CD4-positive, alpha-beta T cell treated with Interleukin-17A for 4 hours (primary cell): ENCODE measurements at regions not wholly inside any gene's neighbourhood (a gene's known extent, or its start where the extent isn't known, plus 50 kb on each side); places are given as distances from the start of the nearest gene placed in this dataset.

Experiments
- DNase-seq: peaks from one replicate; pipeline ENCODE4 v3.0.0-alpha.2; 2020; ENCODE audit warnings: mixed read lengths

DNA sequence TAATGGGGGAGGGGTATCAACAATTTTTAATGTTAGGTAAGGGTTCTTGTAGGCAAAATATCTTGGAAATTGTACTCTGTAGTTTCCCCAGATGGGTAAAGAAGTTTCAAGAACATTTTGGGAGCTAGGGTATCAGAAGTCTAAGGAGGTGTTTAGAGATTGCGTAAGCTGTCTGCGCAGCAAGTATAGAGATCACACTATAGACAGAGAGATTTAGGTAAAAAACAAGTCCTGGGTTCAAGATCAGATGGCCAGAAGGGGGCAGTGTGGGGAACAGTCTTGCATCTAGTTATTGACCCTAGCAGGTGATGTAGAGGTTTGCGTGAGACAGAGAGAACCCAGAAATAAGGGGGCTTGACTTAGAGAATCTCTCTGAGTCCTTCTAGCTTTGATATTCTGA is 80.8 kb downstream of the S1PR1 start:
- DNase-seq, result peak; percentile 26

DNA sequence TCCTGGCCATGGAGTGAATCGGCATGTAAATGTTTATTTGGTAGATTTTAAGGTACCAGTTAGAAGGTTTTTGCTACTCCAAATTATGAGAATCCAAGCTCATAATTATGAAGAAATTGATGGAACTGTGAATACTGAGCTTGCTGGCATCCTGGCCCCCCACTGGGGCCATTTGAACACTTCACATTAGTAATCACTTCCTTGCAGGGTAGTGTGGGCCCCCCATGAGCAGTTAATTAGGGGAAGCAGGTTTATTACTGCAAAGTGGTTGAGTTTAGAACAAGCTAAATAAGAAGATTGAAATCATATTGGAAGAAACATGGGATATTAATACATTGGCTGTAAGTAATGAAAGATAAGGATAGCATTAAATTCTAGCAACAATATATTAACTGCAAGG is 86.7 kb downstream of the S1PR1 start:
- DNase-seq, result no peak

DNA sequence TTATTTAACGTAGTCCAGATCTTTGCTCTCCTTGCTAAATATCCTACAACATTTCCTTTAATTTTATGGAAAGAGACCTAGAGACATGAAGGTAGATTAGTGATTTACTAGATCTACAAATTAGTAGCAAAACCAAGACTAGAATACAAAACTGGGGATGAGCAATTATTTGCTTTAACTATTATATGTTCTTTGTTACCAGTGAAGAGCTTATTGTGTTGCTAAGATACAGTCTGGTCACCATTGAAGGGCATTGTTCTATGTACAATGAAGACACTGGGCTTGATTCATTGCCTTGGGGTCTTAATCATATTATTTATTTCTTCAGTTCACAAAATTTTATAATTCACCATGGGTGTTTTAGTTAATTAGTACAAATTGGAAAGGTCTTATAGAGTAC is 88.3 kb downstream of the S1PR1 start:
- DNase-seq, result no peak

DNA sequence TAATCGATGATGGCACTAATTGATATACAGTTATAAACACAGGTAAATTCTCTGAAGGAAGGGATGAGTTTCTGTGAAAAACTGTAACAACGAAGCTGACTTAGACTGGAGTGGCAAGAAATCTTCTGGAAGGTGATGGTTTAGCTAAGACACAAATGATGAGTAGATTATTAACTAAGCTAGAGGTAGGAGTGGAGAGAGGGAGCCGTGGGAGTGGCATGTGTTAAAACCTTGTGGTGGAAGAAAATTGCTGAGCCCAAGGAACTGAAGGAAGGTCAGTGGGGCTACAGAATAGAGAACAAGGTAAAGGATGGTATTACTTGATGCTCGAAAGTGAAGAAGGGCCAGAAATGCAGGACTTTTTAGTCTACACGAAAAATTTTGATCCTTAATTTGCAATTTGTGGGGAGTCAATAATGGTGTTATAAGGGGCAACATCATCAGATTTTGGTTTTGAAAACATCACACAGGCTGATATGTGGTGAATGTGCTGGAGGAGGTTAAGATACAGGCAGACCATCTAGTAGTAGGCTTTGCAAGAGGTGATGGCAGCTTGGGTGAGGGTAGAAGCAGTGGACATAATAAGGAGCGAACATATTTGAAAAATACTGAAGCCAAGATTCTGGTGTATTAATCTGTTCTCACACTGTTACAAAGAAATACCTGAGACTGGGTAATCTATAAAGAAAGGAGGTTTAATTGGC is 93.8 kb downstream of the S1PR1 start:
- DNase-seq, result no peak

DNA sequence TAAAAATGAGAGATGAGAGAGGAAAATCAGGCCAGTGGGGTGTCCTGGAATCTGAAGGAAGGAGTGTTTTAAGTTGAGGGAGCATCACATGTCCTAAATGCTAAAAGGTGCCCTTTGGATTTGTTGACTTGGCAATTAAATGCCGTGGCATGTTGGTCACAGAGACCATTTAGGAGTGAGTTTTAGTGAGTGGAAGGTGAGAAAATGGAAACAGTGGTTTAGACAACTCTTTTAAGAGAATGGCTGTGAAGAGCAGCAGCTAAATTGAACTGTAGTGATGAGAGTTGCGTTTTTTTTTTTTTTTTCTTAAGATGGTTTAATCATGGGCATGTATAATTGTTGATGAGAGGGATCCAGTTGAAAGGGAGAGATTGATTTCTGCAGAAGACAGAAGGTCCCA is 95.0 kb downstream of the S1PR1 start:
- DNase-seq, result no peak

DNA sequence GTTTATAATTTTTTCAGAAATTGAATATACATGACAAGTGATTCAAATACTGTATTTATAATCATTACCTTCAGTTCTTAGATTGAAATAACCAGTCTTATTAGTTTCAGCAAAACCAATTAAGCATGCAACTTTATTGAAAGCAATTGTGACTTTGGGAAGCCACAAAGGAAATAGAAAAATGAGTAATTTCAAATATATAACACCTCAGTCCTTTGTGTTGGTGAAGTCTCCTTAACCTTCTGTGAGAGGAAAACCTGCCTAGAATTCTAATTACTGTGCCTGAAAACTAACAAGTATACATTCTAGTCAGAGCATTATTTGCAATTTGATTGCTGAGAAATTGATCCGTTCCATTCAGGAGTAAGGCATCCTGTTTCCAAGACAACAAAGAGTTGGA is 95.8 kb downstream of the S1PR1 start:
- DNase-seq, result no peak

DNA sequence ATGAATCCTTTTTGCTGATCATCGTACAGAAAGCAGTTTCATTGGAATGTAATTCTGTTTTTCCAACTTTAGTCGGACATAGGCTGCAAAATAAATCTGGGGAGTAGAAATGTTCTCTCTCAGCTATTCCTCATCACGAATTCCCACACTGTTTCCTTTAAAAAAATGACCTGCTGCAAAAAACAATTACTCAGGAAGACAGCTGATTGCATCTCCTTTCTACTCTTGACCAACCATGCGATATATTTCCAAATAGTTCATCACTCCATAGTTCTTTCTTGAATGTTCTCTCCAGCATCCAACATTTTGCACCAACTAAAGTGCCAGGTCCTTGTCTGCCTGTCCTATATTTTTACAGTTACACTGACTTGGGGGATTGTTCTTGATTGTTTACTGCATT is 96.4 kb downstream of the S1PR1 start:
- DNase-seq, result no peak

DNA sequence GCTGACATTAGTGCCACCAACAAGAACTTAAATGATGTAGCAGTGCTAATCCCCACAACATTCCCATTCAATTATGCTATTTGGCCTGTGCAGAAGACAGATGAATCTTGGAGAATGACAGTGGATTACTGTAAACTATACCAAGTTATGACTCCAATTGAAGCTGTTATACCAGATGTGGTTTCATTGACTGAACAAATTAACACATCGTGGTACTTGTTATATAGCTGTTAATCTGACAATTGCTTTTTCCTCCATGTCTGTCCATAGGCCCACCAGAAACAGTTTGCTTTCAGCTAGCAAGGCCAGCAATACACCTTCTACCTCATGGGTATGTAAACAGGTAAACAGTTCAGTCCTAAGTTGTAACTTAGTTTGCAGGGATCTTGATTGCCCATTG is 101.1 kb downstream of the S1PR1 start:
- DNase-seq, result no peak

DNA sequence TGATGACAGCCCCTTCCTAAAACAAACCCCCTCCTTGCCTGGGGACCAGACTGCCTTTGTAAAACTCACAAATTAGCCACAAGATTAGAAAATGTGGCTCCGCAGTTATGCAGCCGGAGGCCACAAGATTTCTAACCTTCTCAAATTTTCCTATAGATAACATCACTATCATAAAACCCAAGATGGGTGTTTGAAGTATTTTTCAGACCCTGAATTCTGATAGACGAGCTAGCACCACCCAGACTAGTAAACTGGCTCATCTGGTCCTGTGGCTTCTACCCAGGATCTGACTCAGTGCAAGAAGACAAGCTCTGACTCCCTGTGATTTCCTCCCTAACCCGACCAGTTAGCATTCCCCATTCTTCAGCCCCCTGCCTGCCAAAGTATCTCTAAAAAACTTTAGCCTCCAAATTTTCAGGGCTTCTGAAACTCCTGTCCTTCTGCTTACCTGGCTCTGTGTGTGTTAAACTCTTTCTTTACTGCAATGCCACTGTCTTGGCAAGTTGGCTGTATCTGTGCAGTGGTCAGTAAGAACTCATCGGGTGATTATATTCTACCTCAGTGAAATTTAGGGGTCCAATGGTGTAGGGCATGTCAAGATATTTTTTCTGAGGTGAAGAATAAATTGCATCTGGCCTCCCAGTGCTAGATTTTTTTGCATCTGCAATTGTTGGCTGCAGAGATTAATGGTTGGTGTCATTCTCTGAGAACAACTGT is 102.1 kb downstream of the S1PR1 start:
- DNase-seq, result peak; percentile 21

DNA sequence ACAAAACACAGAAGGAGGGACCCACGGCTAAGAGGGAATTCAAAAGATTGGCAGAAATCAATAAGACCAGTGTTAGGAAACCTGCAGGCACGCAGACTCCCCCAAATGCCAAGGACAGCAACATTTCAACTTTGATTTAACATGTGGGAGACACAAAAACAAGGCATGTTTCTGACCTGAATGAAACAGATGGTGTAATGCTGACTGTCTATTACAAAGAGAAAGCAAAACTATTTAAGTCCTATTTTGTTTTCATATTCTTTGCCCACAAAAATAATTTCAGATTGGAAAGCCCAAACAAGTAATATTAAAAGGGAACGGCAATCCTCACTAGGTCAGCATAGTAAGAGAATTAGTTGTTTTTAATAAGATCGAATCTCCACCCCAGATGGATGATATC is 107.9 kb downstream of the S1PR1 start:
- DNase-seq, result no peak

DNA sequence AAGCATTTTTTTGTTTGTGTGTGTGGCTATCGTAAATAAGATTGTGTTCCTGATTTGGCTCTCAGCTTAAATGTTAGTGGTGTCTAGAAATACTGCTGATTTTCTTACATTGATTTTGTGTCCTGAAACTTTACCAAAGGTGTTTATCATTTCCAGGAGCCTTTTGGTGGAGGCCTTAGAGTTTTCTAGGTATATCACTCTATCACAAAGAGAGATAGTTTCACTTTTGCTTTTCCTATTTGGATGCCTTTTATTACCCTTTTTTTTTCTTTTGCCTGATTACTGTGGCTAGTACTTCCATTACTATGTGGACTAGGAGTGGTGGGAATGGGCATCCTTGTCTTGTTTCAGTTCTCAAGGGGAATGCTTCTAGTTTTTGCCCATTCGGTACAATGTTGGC is 109.6 kb downstream of the S1PR1 start:
- DNase-seq, result no peak

DNA sequence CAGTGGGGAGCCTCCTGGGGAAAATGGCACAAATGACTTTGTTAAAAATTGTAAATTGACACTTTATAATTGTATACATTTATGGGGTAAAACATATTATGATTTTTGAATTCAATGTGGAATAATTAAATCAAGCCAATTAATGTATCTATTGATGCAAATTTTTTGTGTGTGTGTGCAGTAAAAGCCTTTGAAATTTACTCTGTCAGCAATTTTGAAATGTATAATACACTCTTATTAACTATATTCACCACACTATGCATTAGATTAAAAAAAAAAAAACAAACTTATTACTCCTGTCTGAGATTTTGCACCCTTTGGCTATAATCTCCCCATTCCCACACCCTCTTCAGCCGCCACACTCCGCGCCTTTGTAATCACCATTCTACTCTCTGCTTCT is 119.2 kb downstream of the S1PR1 start:
- DNase-seq, result no peak

DNA sequence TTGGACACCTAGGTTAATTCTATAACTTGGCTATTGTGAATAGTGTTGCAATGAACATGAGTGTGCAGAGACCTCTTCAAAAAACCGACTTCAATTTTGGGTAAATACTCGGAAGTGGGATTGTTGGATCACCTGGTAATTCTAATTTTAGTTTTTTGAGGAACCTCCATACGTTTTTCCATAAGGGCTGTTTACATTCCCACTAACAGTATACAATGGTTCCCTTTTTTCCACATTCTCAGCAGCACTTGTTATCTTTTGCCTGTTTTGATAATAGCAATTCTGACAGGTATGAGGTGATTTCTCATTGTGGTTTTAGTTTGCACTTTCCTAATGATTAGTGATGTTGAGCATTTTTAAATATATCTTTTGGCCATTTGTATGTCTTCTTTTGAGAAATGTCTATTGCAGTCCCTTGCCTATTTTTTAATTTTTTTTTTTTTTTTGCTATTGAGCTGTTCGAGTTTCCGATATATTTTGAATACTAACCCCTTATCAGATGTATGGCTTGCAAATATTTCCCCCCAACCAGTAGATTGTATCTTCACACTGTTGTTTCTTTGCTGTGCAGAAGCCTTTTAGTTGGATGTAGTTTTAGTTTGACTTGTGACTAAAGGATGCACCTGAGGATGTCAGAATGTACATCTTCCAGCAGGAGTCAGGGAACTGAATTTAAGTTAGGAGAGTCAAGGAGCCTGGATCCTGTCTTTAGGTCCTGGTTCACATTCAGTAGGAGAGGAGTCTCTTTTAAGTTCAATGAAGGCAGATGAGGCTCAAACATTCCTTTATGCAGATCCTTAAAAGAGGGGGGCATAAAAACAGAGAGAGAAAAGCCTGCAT is 120.0 kb downstream of the S1PR1 start:
- no peak for DNase-seq

DNA sequence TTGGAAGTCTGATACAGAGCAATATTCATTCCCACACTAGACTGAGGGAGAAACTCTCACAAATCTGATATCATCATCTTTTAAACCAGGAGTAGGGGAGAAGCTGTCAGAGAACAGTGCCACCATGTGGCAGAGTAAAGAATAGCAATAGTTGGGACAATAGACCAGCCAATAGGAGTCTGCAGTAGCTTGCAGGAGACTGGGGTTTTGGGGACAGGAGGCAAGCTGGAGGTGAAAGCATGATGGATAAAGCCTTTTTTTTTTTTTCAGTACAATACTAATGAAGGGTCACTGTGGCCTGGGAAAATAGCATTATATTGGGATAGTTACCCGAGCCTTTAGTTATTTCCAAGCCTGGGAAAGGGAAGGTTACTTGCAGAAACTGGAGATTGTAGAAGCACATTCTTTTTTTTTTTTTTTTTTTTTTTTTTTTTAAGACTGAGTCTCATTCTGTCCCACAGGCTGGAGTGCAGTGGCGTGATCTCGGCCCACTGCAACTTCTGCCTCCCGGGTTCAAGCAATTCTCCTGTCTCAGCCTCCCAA is 120.7 kb downstream of the S1PR1 start:
- DNase-seq, result peak; percentile 80

DNA sequence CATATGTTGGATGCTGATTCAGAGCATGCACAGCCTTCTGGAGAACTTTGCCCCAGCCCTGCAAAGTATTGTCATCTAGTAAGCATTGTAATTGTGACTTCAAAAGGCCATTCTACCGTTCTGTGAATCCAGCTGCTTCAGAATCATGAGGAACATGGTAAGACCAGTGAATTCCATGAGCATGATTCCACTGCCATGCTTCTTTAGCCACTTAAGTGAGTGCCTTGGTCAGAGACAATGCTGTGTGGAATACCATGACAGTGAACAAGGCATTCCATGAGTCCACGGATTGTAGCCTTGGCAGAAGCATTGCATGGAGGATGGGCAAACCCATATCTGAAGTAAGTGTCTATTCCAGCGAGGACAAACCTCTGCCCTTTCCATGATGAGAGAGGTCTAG is 123.7 kb downstream of the S1PR1 start:
- no peak for DNase-seq

DNA sequence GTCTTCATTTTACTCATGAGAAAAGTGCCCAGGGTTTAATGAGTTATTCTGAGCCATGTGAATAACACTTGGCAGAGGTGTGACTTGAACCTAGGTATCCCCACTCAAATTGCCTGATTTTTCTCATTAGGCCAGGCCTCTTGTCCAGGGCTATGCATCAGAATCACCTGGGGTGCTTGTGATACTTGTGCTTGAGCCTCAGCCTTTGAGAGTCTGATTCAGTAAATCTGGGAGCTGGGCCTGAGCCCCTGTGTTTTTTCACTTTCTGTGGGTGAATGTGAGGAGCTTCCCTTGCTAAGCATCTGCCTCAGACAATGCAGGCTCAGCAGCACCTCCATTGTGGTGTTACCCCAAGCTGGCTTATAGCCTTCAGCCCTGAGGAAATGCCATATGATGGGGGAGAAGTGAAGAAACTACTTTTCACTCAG is 127.1 kb downstream of the S1PR1 start:
- no peak for DNase-seq

DNA sequence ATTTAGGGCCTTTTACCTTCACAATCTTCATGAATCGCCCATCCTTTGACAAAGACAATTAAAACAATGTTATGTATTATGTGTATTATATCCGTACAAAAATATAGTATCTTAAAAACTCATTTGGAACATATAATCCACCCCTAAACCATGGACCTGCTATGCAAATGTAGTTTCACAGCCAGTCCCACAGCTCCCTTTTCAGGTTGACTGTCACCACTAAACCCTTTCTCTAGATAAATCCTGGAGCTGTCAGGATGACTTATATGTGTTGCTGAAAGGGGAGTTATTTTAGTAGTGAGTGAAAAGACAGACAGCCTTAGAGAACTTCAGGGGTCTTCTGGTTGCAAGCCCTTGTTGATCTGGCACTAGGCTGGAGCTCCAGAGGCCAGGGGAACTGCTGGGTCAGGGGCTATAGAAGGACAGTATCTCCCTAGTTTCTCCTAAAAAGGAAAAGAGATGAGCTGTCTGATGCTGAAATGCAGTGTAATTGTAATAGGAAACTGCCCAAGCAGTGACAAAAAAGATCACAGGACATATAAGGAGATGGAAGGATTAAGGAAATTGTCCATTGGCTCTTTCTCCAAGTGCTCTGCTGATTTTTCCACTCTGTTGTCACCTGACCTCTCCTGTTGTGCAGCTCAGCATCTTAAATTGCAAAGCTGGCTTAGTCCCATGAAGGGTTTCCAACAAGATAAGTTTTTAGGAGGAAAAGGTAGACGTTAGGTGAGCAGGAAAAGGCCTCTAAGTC is 127.7 kb downstream of the S1PR1 start:
- no peak for DNase-seq

DNA sequence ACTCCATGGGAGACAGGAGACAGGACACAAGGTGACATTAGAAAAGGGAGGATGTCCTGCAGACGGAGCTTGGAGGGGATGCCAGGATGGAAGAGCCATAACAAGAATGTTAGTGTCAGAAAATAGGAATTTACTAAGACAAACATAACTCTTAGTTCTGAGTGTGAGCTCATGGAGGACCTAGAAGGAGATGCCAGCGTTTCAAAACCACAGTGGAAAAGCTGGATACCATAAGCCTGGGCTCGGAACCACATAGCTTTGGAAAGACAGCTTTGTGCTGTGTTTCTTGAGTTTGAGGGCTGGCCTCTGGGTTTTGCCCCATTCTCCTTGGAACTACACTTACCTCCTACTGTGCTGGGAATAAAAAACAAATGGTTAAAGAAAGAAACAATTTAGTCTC is 128.4 kb downstream of the S1PR1 start:
- no peak for DNase-seq

DNA sequence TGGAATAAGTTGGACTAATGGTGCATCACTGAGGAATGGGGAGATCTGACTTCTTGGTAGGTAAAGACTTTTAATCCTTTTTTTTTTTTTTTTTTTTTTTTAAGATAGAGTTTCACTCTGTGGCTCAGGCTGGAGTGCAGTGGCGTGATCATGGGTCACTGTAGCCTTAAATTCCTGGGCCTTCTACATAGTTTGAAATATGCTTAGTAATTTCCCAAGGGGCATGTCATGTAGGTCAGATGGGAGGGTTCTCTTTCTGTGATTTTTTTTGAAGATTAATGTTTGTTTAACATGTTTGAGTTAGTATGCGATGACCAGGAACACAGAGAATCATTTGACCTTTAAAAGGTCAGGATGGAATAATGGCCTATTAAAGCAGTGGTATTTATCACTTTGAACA is 129.1 kb downstream of the S1PR1 start:
- DNase-seq, result no peak

DNA sequence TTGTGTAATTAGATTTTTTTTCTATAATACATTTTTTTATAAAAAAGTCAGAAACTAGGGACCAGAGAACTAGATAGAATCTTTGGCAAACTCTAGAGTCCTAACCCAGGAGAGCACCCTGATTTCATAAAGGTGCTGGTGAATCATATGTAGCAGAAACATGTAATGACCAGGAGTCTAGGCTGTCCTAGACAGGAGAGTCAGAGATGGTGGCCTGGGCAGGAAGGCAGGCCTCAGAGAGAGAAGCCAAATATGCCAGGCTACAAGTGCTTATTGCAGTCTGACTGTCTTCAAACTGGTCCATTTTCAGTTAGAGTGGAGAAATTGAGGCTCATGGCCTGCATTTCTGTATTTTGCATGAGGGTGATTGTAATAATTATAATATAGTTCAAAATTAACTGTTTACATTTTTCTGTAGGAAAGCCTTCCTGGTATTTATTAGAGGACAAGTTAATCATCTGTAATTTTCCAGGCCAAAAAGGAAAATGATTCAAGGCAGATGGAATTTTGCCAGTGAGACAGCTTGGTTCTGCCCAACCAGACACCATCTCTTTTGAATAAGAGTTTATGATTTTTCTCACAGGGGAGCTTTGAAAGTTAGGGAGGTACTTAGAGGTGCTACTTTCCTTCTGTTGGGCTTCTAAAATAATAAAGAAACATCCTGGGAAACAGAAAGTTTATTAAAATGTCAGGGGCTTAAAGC is 129.8 kb downstream of the S1PR1 start:
- no peak for DNase-seq

DNA sequence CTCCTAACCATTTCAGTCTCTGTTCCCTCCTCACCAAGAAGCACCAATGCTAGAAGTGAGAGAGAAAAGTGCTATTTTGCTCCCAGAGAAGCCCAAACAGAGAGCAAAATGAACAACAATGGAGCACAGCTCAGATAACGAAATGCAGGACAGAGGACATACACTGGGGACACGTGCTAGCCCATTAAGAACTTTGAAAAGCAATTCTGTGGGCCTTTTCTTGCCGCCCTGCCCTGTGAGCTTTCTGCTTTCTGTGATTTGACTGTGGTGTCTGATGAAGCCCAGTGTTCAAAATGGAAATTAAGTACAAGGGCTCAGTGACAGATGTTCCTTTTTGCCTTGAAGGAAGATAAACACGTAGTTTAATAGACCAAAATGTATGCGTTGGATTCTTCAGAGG is 130.8 kb downstream of the S1PR1 start:
- no peak for DNase-seq

DNA sequence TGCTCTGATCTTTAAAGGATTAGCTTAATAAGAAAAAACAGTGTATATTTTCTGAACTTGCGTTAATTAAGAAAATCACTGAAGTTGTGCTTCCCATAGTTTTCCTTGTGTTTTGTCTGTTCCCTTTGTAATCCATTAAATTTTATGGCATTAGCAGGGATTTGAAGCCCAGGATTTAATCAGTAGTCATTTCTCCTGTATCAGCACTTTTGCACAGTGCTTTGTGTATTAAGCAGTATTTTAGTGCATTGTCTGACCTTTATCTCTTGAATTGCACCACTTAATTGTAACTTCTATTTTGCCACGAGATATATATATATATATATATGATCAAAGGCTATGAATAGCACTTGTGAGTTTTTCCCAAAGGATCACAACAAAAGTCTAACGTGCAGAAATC is 133.7 kb downstream of the S1PR1 start:
- no peak for DNase-seq
